ENCODE measurements at regions not wholly inside any gene's neighbourhood (a gene's known extent, or its start where the extent isn't known, plus 50 kb on each side); places are given as distances from the start of the nearest gene placed in this dataset.

- Histone ChIP-seq H3K9me3 (ENCODE audit: control insufficient read depth, low read depth, low read length) (no peaks in the 10 kb centered on the region), H3K27ac (ENCODE audit: low read length) (no peak overlapping the region), H3K4me3 (ENCODE audit: low read length) (no peak overlapping the region), H3K9ac (ENCODE audit: low read length) (no peak overlapping the region), H3K36me3 (ENCODE audit: control insufficient read depth, low read depth, low read length) (no peaks in the 10 kb centered on the region), H3K27me3 (ENCODE audit: control insufficient read depth, insufficient read depth, low read length) (no peaks in the 10 kb centered on the region), H3K4me1 (ENCODE audit: control insufficient read depth, low read depth, low read length) (no peaks in the 10 kb centered on the region)
Measured at GRCh38 chr3:94303897-94304296, 241.0 kb downstream of the NSUN3 start.

GRCh38 chr3:94304954-94305353 lies 242.1 kb downstream of the NSUN3 start:
- no peaks in the 10 kb centered on the region for H3K4me1 ChIP-seq (ENCODE audit: control insufficient read depth, low read depth, low read length)
- H3K36me3 ChIP-seq (ENCODE audit: control insufficient read depth, low read depth, low read length): no peaks in the 10 kb centered on the region
- H3K9ac ChIP-seq (ENCODE audit: low read length): no peak overlapping the region
- H3K27me3 ChIP-seq (ENCODE audit: control insufficient read depth, insufficient read depth, low read length): no peaks in the 10 kb centered on the region
- H3K9me3 ChIP-seq (ENCODE audit: control insufficient read depth, low read depth, low read length): no peaks in the 10 kb centered on the region
- no peak overlapping the region for H3K4me3 ChIP-seq (ENCODE audit: low read length)
- H3K27ac ChIP-seq (ENCODE audit: low read length): no peak overlapping the region

- no peak overlapping the region for H3K4me3 ChIP-seq (ENCODE audit: low read length)
Measured at GRCh38 chr3:94305835-94306611, 243.2 kb downstream of the NSUN3 start.

GRCh38 chr3:94307588-94307987 lies 244.7 kb downstream of the NSUN3 start:
- Histone ChIP-seq H3K36me3 (ENCODE audit: control insufficient read depth, low read depth, low read length) (no peaks in the 10 kb centered on the region), H3K4me1 (ENCODE audit: control insufficient read depth, low read depth, low read length) (no peaks in the 10 kb centered on the region), H3K4me3 (ENCODE audit: low read length) (no peak overlapping the region), H3K27me3 (ENCODE audit: control insufficient read depth, insufficient read depth, low read length) (no peaks in the 10 kb centered on the region), H3K9me3 (ENCODE audit: control insufficient read depth, low read depth, low read length) (no peaks in the 10 kb centered on the region), H3K9ac (ENCODE audit: low read length) (no peak overlapping the region), H3K27ac (ENCODE audit: low read length) (no peak overlapping the region)

More at GRCh38 chr3:94305835-94306611, 243.2 kb downstream of the NSUN3 start:
- Histone ChIP-seq H3K9ac (ENCODE audit: low read length) (no peak overlapping the region), H3K27ac (ENCODE audit: low read length) (no peak overlapping the region), H3K9me3 (ENCODE audit: control insufficient read depth, low read depth, low read length) (no peaks in the 10 kb centered on the region), H3K4me1 (ENCODE audit: control insufficient read depth, low read depth, low read length) (no peaks in the 10 kb centered on the region), H3K36me3 (ENCODE audit: control insufficient read depth, low read depth, low read length) (no peaks in the 10 kb centered on the region), H3K27me3 (ENCODE audit: control insufficient read depth, insufficient read depth, low read length) (no peaks in the 10 kb centered on the region)

GRCh38 chr3:94308767-94309166 lies 245.9 kb downstream of the NSUN3 start:
- no peak overlapping the region for H3K27ac ChIP-seq (ENCODE audit: low read length)
- H3K27me3 ChIP-seq (ENCODE audit: control insufficient read depth, insufficient read depth, low read length): no peaks in the 10 kb centered on the region
- H3K4me3 ChIP-seq (ENCODE audit: low read length): no peak overlapping the region
- no peak overlapping the region for H3K9ac ChIP-seq (ENCODE audit: low read length)
- H3K9me3 ChIP-seq (ENCODE audit: control insufficient read depth, low read depth, low read length): no peaks in the 10 kb centered on the region
- H3K4me1 ChIP-seq (ENCODE audit: control insufficient read depth, low read depth, low read length): no peaks in the 10 kb centered on the region
- no peaks in the 10 kb centered on the region for H3K36me3 ChIP-seq (ENCODE audit: control insufficient read depth, low read depth, low read length)

DNA sequence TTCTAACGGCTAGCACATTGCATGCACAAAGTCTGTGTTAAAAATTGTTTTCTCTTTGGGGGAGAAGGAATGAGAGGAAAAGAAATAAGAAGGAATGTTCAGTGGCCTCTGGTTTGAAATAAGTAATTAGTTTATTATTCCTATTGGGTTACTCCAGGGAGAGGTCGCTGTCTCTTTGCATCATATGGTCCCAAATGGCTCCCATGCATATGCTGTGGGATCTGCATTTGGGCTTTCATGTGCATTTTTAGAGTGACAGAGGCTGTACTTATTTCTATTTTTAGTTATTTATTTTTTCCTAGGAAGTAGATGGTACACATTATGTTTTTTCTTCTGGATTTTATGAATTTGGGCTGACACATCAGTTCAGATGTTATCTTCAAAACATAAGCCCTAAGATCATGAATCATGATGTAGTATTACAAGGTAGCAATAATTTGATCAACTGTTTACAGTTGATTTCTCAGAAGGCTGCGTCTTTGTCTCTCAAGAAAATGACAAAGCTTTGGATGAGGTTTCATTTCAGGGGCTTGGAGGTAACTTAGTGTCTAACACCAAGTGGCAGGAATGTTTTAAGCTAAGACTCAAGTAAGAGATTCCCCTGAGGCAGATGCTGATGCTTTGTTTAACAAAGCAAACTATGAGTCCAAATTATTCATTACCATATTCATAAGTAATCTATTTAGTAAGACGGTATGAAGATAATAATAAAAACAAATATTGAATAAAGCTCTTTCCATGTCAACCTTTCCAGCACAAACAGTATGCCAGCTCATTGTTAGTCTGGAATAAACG lies 247.7 kb downstream of the NSUN3 start:
- no peak overlapping the region for H3K9ac ChIP-seq (ENCODE audit: low read length)
- H3K36me3 ChIP-seq (ENCODE audit: control insufficient read depth, low read depth, low read length): no peaks in the 10 kb centered on the region
- H3K4me1 ChIP-seq (ENCODE audit: control insufficient read depth, low read depth, low read length): no peaks in the 10 kb centered on the region
- H3K9me3 ChIP-seq (ENCODE audit: control insufficient read depth, low read depth, low read length): no peaks in the 10 kb centered on the region
- no peak overlapping the region for H3K27ac ChIP-seq (ENCODE audit: low read length)
- no peaks in the 10 kb centered on the region for H3K27me3 ChIP-seq (ENCODE audit: control insufficient read depth, insufficient read depth, low read length)
- H3K4me3 ChIP-seq (ENCODE audit: low read length): no peak overlapping the region

- Histone ChIP-seq H3K4me1 (ENCODE audit: control insufficient read depth, low read depth, low read length) (no peaks in the 10 kb centered on the region), H3K9ac (ENCODE audit: low read length) (no peak overlapping the region), H3K9me3 (ENCODE audit: control insufficient read depth, low read depth, low read length) (no peaks in the 10 kb centered on the region), H3K4me3 (ENCODE audit: low read length) (no peak overlapping the region), H3K27ac (ENCODE audit: low read length) (no peak overlapping the region), H3K36me3 (ENCODE audit: control insufficient read depth, low read depth, low read length) (no peaks in the 10 kb centered on the region), H3K27me3 (ENCODE audit: control insufficient read depth, insufficient read depth, low read length) (no peaks in the 10 kb centered on the region)
Measured at GRCh38 chr3:94311651-94312050, 248.8 kb downstream of the NSUN3 start.

DNA sequence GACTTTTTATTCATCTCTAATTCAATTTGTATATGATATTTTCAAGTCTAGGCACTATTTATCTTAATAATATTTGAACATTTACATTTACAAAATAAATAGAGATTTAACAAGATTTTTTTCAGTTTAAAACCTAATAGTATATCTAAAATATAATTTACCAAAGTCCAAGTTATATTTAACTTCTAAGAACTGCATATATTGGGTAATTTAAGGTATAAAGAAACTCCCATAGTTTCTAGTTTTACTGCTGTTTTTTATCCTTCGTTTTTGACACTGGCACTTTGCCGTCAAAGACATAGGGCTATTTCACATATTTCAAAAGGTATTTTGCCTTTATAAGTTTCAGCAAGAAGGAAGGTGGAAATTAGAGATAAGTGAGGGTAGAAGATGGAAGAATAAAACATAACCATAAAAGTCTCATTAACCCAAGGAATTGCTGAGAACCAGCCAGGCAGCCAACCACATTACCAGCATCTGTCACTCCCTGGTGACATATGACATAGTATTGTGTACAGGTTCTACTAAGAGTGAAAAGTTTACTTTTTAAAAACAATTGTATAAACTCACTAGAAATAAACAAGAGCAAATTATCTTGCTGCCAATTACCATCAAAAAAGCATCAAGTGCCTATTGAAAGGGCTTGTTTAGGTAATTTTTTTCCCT lies 251.5 kb downstream of the NSUN3 start:
- no peak overlapping the region for H3K4me3 ChIP-seq (ENCODE audit: low read length)
- no peaks in the 10 kb centered on the region for H3K9me3 ChIP-seq (ENCODE audit: control insufficient read depth, low read depth, low read length)
- H3K36me3 ChIP-seq (ENCODE audit: control insufficient read depth, low read depth, low read length): no peaks in the 10 kb centered on the region
- H3K9ac ChIP-seq (ENCODE audit: low read length): no peak overlapping the region
- no peak overlapping the region for H3K27ac ChIP-seq (ENCODE audit: low read length)
- H3K4me1 ChIP-seq (ENCODE audit: control insufficient read depth, low read depth, low read length): no peaks in the 10 kb centered on the region
- no peaks in the 10 kb centered on the region for H3K27me3 ChIP-seq (ENCODE audit: control insufficient read depth, insufficient read depth, low read length)

DNA sequence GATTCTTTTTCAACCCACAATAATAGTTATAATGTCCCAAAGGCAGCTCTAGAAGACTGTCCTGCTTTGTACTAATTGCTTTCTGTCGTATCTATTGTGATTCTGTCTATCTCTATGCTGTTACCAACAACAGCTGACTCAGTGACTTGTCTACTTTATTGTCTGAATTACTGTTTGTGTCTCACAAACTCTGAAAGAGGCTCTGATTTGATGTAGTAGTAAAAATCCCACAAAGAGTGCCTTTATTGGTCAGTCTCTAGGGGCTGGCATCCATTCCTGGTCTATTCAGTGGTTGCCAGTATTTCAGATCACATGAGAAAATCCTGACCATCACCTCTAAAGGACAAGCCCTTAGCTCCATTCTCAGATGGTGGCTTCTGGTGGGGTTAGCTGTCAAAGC lies 254.2 kb downstream of the NSUN3 start:
- Histone ChIP-seq H3K27ac (ENCODE audit: low read length) (no peak overlapping the region), H3K9ac (ENCODE audit: low read length) (no peak overlapping the region), H3K36me3 (ENCODE audit: control insufficient read depth, low read depth, low read length) (no peaks in the 10 kb centered on the region), H3K4me3 (ENCODE audit: low read length) (no peak overlapping the region), H3K4me1 (ENCODE audit: control insufficient read depth, low read depth, low read length) (no peaks in the 10 kb centered on the region), H3K27me3 (ENCODE audit: control insufficient read depth, insufficient read depth, low read length) (no peaks in the 10 kb centered on the region), H3K9me3 (ENCODE audit: control insufficient read depth, low read depth, low read length) (no peaks in the 10 kb centered on the region)

DNA sequence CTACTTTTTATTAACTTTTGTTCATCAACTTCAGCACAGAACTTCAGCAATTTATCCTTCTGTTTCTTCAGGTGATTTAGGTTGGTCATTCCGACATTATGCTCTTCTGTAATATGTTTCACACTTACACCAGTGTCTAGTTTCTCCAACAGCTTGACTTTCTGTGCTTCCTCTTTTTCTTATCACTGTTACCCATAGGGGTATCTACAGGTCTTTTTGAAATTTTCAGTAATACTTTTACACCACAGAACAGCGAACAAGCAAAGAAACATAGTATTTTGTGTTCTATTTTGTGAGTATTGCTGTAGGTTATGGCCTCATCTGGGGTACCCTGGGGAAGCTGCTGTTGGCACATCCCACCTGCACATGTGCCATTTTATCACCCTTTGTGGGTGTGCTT lies 260.7 kb downstream of the NSUN3 start:
- no peaks in the 10 kb centered on the region for H3K4me1 ChIP-seq (ENCODE audit: control insufficient read depth, low read depth, low read length)
- no peaks in the 10 kb centered on the region for H3K27me3 ChIP-seq (ENCODE audit: control insufficient read depth, insufficient read depth, low read length)
- no peak overlapping the region for H3K4me3 ChIP-seq (ENCODE audit: low read length)
- H3K27ac ChIP-seq (ENCODE audit: low read length): no peak overlapping the region
- no peak overlapping the region for H3K9ac ChIP-seq (ENCODE audit: low read length)
- H3K36me3 ChIP-seq (ENCODE audit: control insufficient read depth, low read depth, low read length): no peaks in the 10 kb centered on the region
- H3K9me3 ChIP-seq (ENCODE audit: control insufficient read depth, low read depth, low read length): no peaks in the 10 kb centered on the region

DNA sequence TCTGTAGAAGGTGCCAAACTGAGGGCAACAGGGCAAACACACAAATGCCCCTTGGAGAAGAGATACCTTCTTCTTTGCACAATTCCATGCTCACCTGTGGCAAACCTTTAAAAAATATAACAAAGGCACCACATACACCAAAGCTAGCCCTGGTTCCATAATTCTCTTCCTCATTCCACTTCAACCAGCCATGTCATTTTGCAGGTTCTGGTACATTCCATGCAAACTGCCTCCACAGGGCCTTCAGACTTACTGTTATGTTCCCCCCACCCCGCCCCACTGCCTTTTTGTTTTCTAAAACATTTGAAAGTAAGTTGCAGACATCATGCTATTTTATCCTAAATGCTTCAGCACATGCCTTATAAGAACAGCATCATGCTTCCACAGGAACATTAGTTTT lies 269.0 kb downstream of the NSUN3 start:
- Histone ChIP-seq H3K9ac (ENCODE audit: low read length) (no peak overlapping the region), H3K36me3 (ENCODE audit: control insufficient read depth, low read depth, low read length) (no peaks in the 10 kb centered on the region), H3K27me3 (ENCODE audit: control insufficient read depth, insufficient read depth, low read length) (no peaks in the 10 kb centered on the region), H3K9me3 (ENCODE audit: control insufficient read depth, low read depth, low read length) (no peaks in the 10 kb centered on the region), H3K4me1 (ENCODE audit: control insufficient read depth, low read depth, low read length) (no peaks in the 10 kb centered on the region), H3K4me3 (ENCODE audit: low read length) (no peak overlapping the region), H3K27ac (ENCODE audit: low read length) (no peak overlapping the region)

Data from iPS-18a (cell line).